H1 (cell line): ENCODE measurements at regions not wholly inside any gene's neighbourhood (a gene's known extent, or its start where the extent isn't known, plus 50 kb on each side); places are given as distances from the start of the nearest gene placed in this dataset.

Experiments
- CTCF ChIA-PET: fragments of 300-600 bp; sonication (Branson Sonifier 250); formaldehyde crosslinking; loops from one replicate; lab custom pipeline; 2021; ENCODE audit not compliant: partially characterized antibody; lab: Charles Lee
- POLR2A ChIA-PET: fragments of 300-600 bp; sonication (Branson Sonifier 250); formaldehyde crosslinking; loops from one replicate; lab custom pipeline; 2021; ENCODE audit warnings: inconsistent platforms; ENCODE audit not compliant: partially characterized antibody; lab: Charles Lee
- DNase-seq, 2 experiments: peaks; one replicate each; pipeline versions ENCODE4 v3.0.0 to v3.0.0-alpha.2; 2010 to 2022; ENCODE audit warnings: low spot score in 2 of 2, low read depth in 1 of 2, mixed read lengths in 1 of 2
- FAIRE-seq: peaks from 2 replicates; lab custom pipeline; 2011; peaks lifted over from hg19 to GRCh38; lab: Jason Lieb, UNC
- H2AFZ ChIP-seq: 2 replicates; pipeline ENCODE4 v1.8.1; 2012; ENCODE audit warnings: low read length, inconsistent platforms
- H2AK5ac ChIP-seq: 2 replicates; pipeline ENCODE4 v1.6.1; 2013; ENCODE audit warnings: low read depth, low read length
- H2BK120ac ChIP-seq: replicated peaks from 2 replicates; pipeline ENCODE3; 2013; ENCODE audit warnings: low read depth, low read length, inconsistent platforms
- H2BK12ac ChIP-seq: 2 replicates; pipeline ENCODE4 v1.6.1; 2013; ENCODE audit warnings: low read depth, low read length
- H2BK15ac ChIP-seq: 2 replicates; pipeline ENCODE4 v1.6.1; 2013; ENCODE audit warnings: low read length
- H2BK20ac ChIP-seq: 2 replicates; pipeline ENCODE4 v1.6.1; 2013; ENCODE audit warnings: low read length
- H2BK5ac ChIP-seq: 2 replicates; pipeline ENCODE4 v1.6.1; 2013; ENCODE audit warnings: low read depth, low read length
- H3K14ac ChIP-seq: 2 replicates; pipeline ENCODE4 v1.6.1; 2013; ENCODE audit warnings: inconsistent platforms; ENCODE audit not compliant: insufficient read length
- H3K18ac ChIP-seq: 2 replicates; pipeline ENCODE4 v1.6.1; 2013; ENCODE audit warnings: low read length; ENCODE audit errors: extremely low read depth
- H3K23ac ChIP-seq: 2 replicates; pipeline ENCODE4 v1.6.1; 2013; ENCODE audit warnings: inconsistent platforms; ENCODE audit not compliant: insufficient read length
- H3K23me2 ChIP-seq: 2 replicates; pipeline ENCODE4 v1.6.1; 2013; ENCODE audit warnings: low read depth, low read length
- H3K27ac ChIP-seq: 2 replicates; pipeline ENCODE4 v1.6.1; 2011; ENCODE audit warnings: low read depth, low read length, inconsistent platforms
- H3K27me3 ChIP-seq, 4 experiments: replicated peaks in 1 of 4; 1 replicate in 1 of 4; 2 replicates in 3 of 4; pipeline versions ENCODE4 v1.6.1 to v1.8.1; 2011 to 2013; ENCODE audit warnings: low read length in 3 of 4, mild to moderate bottlenecking in 3 of 4, inconsistent platforms in 2 of 4, mixed read lengths in 2 of 4, moderate library complexity in 1 of 4; ENCODE audit not compliant: control insufficient read depth in 3 of 4, insufficient read depth in 3 of 4; ENCODE audit errors: extremely low read depth in 1 of 4
- H3K36me3 ChIP-seq, 4 experiments: 2 replicates each; pipeline versions ENCODE4 v1.6.1 to v1.8.1; 2011 to 2013; ENCODE audit warnings: mild to moderate bottlenecking in 4 of 4, low read length in 3 of 4, moderate library complexity in 2 of 4, control low read depth in 1 of 4, inconsistent platforms in 1 of 4; ENCODE audit not compliant: insufficient read depth in 4 of 4, control insufficient read depth in 2 of 4
- H3K4ac ChIP-seq: replicated peaks from 2 replicates; pipeline ENCODE3; 2013; ENCODE audit warnings: low read length, low read depth, mixed read lengths, inconsistent platforms; ENCODE audit not compliant: insufficient read length
- H3K4me1 ChIP-seq, 4 experiments: replicated peaks in 1 of 4; 1 replicate in 1 of 4; 2 replicates in 3 of 4; pipeline versions ENCODE4 v1.6.1 to v1.8.1; 2011 to 2013; ENCODE audit warnings: low read length in 3 of 4, inconsistent platforms in 2 of 4, mixed read lengths in 1 of 4; ENCODE audit not compliant: insufficient read depth in 4 of 4, control insufficient read depth in 3 of 4
- H3K4me2 ChIP-seq, 2 experiments: 2 replicates each; pipeline versions ENCODE4 v1.6.1 to v1.8.1; 2011 to 2013; ENCODE audit warnings: low read depth in 2 of 2, low read length in 2 of 2, control low read depth in 1 of 2, inconsistent platforms in 1 of 2, mild to moderate bottlenecking in 1 of 2; ENCODE audit not compliant: insufficient read depth in 1 of 2
- H3K4me3 ChIP-seq, 4 experiments: fragments of 200-600, 300-600 bp in 1 of 4; sonication (generic), shearing (Covaris generic), sonication (Bioruptor Twin) in 1 of 4; 2 replicates each; pipeline versions ENCODE4 v1.5.1 to v1.8.1; 2011 to 2016; ENCODE audit warnings: low read length in 4 of 4, low read depth in 3 of 4, control low read depth in 2 of 4, inconsistent platforms in 2 of 4, mild to moderate bottlenecking in 2 of 4, mixed read lengths in 1 of 4, moderate library complexity in 1 of 4; ENCODE audit not compliant: insufficient read depth in 2 of 4; ENCODE audit errors: extremely low read depth in 1 of 4
- H3K56ac ChIP-seq: replicated peaks from 2 replicates; pipeline ENCODE3; 2013; ENCODE audit warnings: low read depth, mild to moderate bottlenecking, mixed read lengths, low read length, inconsistent platforms; ENCODE audit not compliant: insufficient read length
- H3K79me1 ChIP-seq: 2 replicates; pipeline ENCODE4 v1.6.1; 2013; ENCODE audit warnings: low read depth, low read length, control low read depth
- H3K79me2 ChIP-seq, 2 experiments: 2 replicates each; pipeline versions ENCODE4 v1.6.1 to v1.8.1; 2012 to 2013; ENCODE audit warnings: low read length in 2 of 2, mild to moderate bottlenecking in 2 of 2, inconsistent platforms in 1 of 2; ENCODE audit not compliant: insufficient read depth in 2 of 2, control insufficient read depth in 1 of 2
- H3K9ac ChIP-seq, 4 experiments: replicated peaks in 1 of 4; 1 replicate in 1 of 4; 2 replicates in 3 of 4; pipeline versions ENCODE4 v1.6.1 to v1.8.1; 2011 to 2013; ENCODE audit warnings: low read depth in 3 of 4, low read length in 3 of 4, control low read depth in 2 of 4, mild to moderate bottlenecking in 2 of 4, moderate library complexity in 2 of 4, inconsistent platforms in 1 of 4; ENCODE audit errors: extremely low read depth in 1 of 4
- H3K9me3 ChIP-seq, 2 experiments: 2 replicates each; pipeline versions ENCODE4 v1.6.1 to v1.8.1; 2012 to 2013; ENCODE audit warnings: mild to moderate bottlenecking in 2 of 2, moderate library complexity in 2 of 2, control low read depth in 1 of 2, inconsistent platforms in 1 of 2, low read depth in 1 of 2, low read length in 1 of 2, mixed read lengths in 1 of 2; ENCODE audit not compliant: insufficient read depth in 2 of 2
- H4K20me1 ChIP-seq, 2 experiments: replicated peaks in 1 of 2; 2 replicates each; pipeline versions ENCODE3 to v1.8.1; 2011 to 2013; ENCODE audit warnings: inconsistent platforms in 2 of 2, low read length in 2 of 2, mild to moderate bottlenecking in 1 of 2; ENCODE audit not compliant: insufficient read depth in 2 of 2, control insufficient read depth in 1 of 2
- H4K5ac ChIP-seq: 2 replicates; pipeline ENCODE4 v1.6.1; 2013; ENCODE audit warnings: low read length, low read depth, mixed read lengths, inconsistent platforms; ENCODE audit not compliant: insufficient read length
- H4K8ac ChIP-seq: 2 replicates; pipeline ENCODE4 v1.8.0; 2013; ENCODE audit warnings: mild to moderate bottlenecking, moderate library complexity, low read length, inconsistent platforms; ENCODE audit not compliant: insufficient read depth; ENCODE audit errors: extremely low read depth
- H4K91ac ChIP-seq: replicated peaks from 2 replicates; pipeline ENCODE3; 2013; ENCODE audit warnings: low read length, mixed read lengths, inconsistent platforms; ENCODE audit not compliant: insufficient read length
- BRCA1 ChIP-seq: IDR thresholded peaks from 2 replicates; pipeline ENCODE4 v1.6.1; 2012; ENCODE audit warnings: low read depth, low read length, improper control_type of control experiment
- NANOG ChIP-seq: IDR thresholded peaks from 2 replicates; pipeline ENCODE4 v1.6.1; 2011; ENCODE audit warnings: low read length, low read depth, mild to moderate bottlenecking, inconsistent platforms; ENCODE audit not compliant: insufficient read depth, poor library complexity, severe bottlenecking
- WGBS, 2 experiments: shearing (Covaris generic) in 1 of 2; methylation state at CpG; one replicate each; pipeline versions ENCODE4 v1.1.6 to v1.1.7; 2013 to 2015; ENCODE audit warnings: low lambda C conversion rate in 2 of 2, mixed read lengths in 2 of 2, inconsistent platforms in 1 of 2, low coverage in 1 of 2, missing lambda C conversion rate in 1 of 2; ENCODE audit not compliant: insufficient replicate concordance in 2 of 2, insufficient coverage in 1 of 2, insufficient read length in 1 of 2; ENCODE audit errors: extremely low coverage in 1 of 2, missing lambda C conversion rate in 1 of 2; 5-methylcytosine and 5-hydroxymethylcytosine counted together
- TF ChIP-seq, protein P1 (sequence below): IDR thresholded peaks from 2 replicates; pipeline ENCODE4 v1.6.1; 2011; ENCODE audit warnings: low read depth, mild to moderate bottlenecking, low read length; ENCODE audit not compliant: insufficient read depth

DNA sequence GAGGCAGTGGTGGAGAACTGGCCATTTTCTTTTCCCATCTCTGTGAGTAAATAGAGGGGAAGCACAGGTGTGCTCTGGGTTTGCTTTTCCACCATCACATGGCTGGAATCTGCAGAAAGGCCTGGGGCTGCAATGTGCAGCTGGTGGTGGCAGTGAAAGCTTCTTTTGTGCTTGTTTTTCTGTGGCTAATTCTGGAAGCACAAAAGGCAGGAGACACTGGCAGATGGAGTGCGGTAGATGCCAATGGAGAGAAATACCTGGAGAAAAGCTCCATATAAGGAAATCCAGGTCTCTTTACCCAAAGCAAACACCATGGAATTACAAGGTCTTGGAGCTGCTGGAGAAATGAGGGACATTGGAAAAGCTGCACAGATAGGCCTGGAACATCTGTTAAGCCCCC, 146.9 kb downstream of the HAPSTR1 start:
- Histone ChIP-seq H3K4me2 (no peak overlapping the region), H2AK5ac (no peak overlapping the region), H3K9me3 (no peaks in the 10 kb centered on the region), H3K4me3 (no peak overlapping the region), H2BK15ac (no peak overlapping the region), H3K79me2 (no peaks in the 10 kb centered on the region), H3K14ac (no peak overlapping the region), H3K4ac (no peak overlapping the region), H4K20me1 (no peaks in the 10 kb centered on the region), H3K23ac (no peak overlapping the region), H4K8ac (no peak overlapping the region), H3K27ac (no peak overlapping the region), H2BK5ac (no peak overlapping the region), H2BK12ac (no peak overlapping the region), H3K36me3 (no peaks in the 10 kb centered on the region), H4K91ac (no peak overlapping the region), H3K18ac (no peak overlapping the region), H3K9ac (no peak overlapping the region), H2BK120ac (no peak overlapping the region), H3K79me1 (no peaks in the 10 kb centered on the region), H3K4me1 (no peaks in the 10 kb centered on the region), H4K5ac (no peak overlapping the region), H3K56ac (no peak overlapping the region), H2AFZ (no peak overlapping the region), H3K23me2 (no peaks in the 10 kb centered on the region; the same call in 1 of the 2 replicates), H2BK20ac (no peak overlapping the region), H3K27me3 (no peaks in the 10 kb centered on the region)
- WGBS, 2 experiments: 100% methylated on average over 1 of the region's 1 CpG; no CpG with 5 or more reads in 1 of the 2 experiments
- POLR2A ChIA-PET: no interaction called here
- TF ChIP-seq NANOG (no peak), BRCA1 (no peak)
- TF ChIP-seq, protein P1, sequence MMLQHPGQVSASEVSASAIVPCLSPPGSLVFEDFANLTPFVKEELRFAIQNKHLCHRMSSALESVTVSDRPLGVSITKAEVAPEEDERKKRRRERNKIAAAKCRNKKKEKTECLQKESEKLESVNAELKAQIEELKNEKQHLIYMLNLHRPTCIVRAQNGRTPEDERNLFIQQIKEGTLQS: no peak
- DNase-seq: no peak
- CTCF ChIA-PET: interaction anchor here (1.5 to 1.6 kb wide), 2 partner anchors 13 to 20 kb away, joined by 3 to 6 read pairs; no protein-coding TSS in a partner anchor
- FAIRE-seq: no peak
